T-helper 1 cell treated with Interleukin-12 subunit alpha and Interleukin-12 subunit beta and Interleukin-4 antibody, amounts not matched to agents 30 ng/mL and 1 ng/mL, for 36 hours (primary cell): ENCODE measurements at regions not wholly inside any gene's neighbourhood (a gene's known extent, or its start where the extent isn't known, plus 50 kb on each side); places are given as distances from the start of the nearest gene placed in this dataset.

Source experiments
- intact Hi-C: fragments of 100-400 bp; cut with micrococcal nuclease; formaldehyde crosslinking; loops from one replicate; pipeline ENCODE4 v1.15.1; 2024

- intact Hi-C loops, result no loop called here
Measured at GRCh38 chr11:115598257-115598901, 94.2 kb upstream of the CADM1 start.

GRCh38 chr11:115591380-115591779 is 87.2 kb upstream of the CADM1 start:
- intact Hi-C loops, result no loop called here

- intact Hi-C loops, result no loop called here
Measured at GRCh38 chr11:115590254-115590653, 86.0 kb upstream of the CADM1 start.

- intact Hi-C loops, result no loop called here
Measured at GRCh38 chr11:115587718-115588342, 83.6 kb upstream of the CADM1 start.

GRCh38 chr11:115585361-115586024 is 81.3 kb upstream of the CADM1 start:
- intact Hi-C loops, result no loop called here

- intact Hi-C loops, result no loop called here
Measured at GRCh38 chr11:115581871-115582639, 77.8 kb upstream of the CADM1 start.

GRCh38 chr11:115580927-115581680 is 76.9 kb upstream of the CADM1 start:
- intact Hi-C loops, result no loop called here

GRCh38 chr11:115580416-115580815 is 76.2 kb upstream of the CADM1 start:
- intact Hi-C loops, result no loop called here

- intact Hi-C loops, result no loop called here
Measured at GRCh38 chr11:115579181-115579825, 75.1 kb upstream of the CADM1 start.

- intact Hi-C loops, result no loop called here
Measured at GRCh38 chr11:115578275-115578674, 74.1 kb upstream of the CADM1 start.

GRCh38 chr11:115577701-115578100 is 73.5 kb upstream of the CADM1 start:
- intact Hi-C loops, result no loop called here

- intact Hi-C loops, result no loop called here
Measured at GRCh38 chr11:115576606-115577380, 72.6 kb upstream of the CADM1 start.

- intact Hi-C loops, result no loop called here
Measured at GRCh38 chr11:115572551-115572950, 68.3 kb upstream of the CADM1 start.

- intact Hi-C loops, result no loop called here
Measured at GRCh38 chr11:115566180-115566764, 62.1 kb upstream of the CADM1 start.

GRCh38 chr11:115564851-115565250 is 60.6 kb upstream of the CADM1 start:
- intact Hi-C loops, result no loop called here

- intact Hi-C loops, result no loop called here
Measured at GRCh38 chr11:115561116-115561515, 56.9 kb upstream of the CADM1 start.

GRCh38 chr11:115558635-115559034 is 54.4 kb upstream of the CADM1 start:
- intact Hi-C loops, result no loop called here

GRCh38 chr11:115557681-115558080 is 53.5 kb upstream of the CADM1 start:
- intact Hi-C loops, result no loop called here

GRCh38 chr11:115556984-115557383 is 52.8 kb upstream of the CADM1 start:
- intact Hi-C loops, result no loop called here
